Pancreas (tissue), 10 donors: ENCODE measurements at regions not wholly inside any gene's neighbourhood (a gene's known extent, or its start where the extent isn't known, plus 50 kb on each side); places are given as distances from the start of the nearest gene placed in this dataset.

ENCODE experiments used
- ATAC-seq, 4 donors: fragments of 200-7000 bp; cut with Tn5 transposase; one replicate each; pipeline versions ENCODE4 v1.8.0 to v1.9.1; 2020; ENCODE audit warnings: mild to moderate bottlenecking in 4 of 4, moderate library complexity in 4 of 4
- DNase-seq, 6 donors: peaks; one replicate each; pipeline ENCODE4 v3.0.0-alpha.2; 2020
- FAIRE-seq: peaks from 2 replicates; lab custom pipeline; 2012; peaks lifted over from hg19 to GRCh38; lab: Jason Lieb, UNC
- H3K27ac ChIP-seq, 4 donors: fragments of 200-600 bp; sonication (generic); 1 replicate in 3 of 4; 2 replicates in 1 of 4; pipeline versions ENCODE4 v1.5.0 to v1.8.0; 2020
- H3K27me3 ChIP-seq, 4 donors: fragments of 200-600 bp; one replicate each; pipeline ENCODE4 v1.8.0; 2021
- H3K36me3 ChIP-seq, 3 donors: fragments of 200-600 bp; sonication (generic) in 1 of 3; one replicate each; pipeline versions ENCODE4 v1.5.0 to v1.8.0; 2020 to 2021
- H3K4me1 ChIP-seq, 3 donors: fragments of 200-600 bp; one replicate each; pipeline ENCODE4 v1.8.0; 2021
- H3K4me3 ChIP-seq, 4 donors: fragments of 200-600 bp; sonication (generic) in 2 of 4; one replicate each; pipeline versions ENCODE4 v1.5.0 to v1.8.0; 2020 to 2021
- H3K9me3 ChIP-seq, 4 donors: fragments of 200-600 bp; one replicate each; pipeline ENCODE4 v1.8.0; 2021
- WGBS, 2 donors: extraction: QIAGEN DNeasy Blood & Tissue Kit; methylation state at CpG; one replicate each; pipeline ENCODE4 v1.1.7; 2013; 5-methylcytosine and 5-hydroxymethylcytosine counted together
- intact Hi-C, 3 donors: fragments of 100-400 bp; cut with DNase I; formaldehyde crosslinking; loops; one replicate each; pipeline versions ENCODE4 v1.11.1 to v1.14.2; 2022
- TF ChIP-seq, protein P1 (sequence below), 4 donors: fragments of 200-600 bp; sonication (generic) in 3 of 4; IDR thresholded peaks; one replicate each; pipeline versions ENCODE4 v1.5.0 to v1.8.0; 2021; ENCODE audit warnings: antibody characterized with exemption in 4 of 4
- donor health status: healthy with polysubstance abuse.
- donor health status: DM: no; HTN: no; CAD: no; lungs with moderate emphysema.
- donor health status: DM: no; HTN: no; CAD: no.
- donor health status: control.
- donor health status: control.
- donor health status: Bipolar disorder and iron deficiency.
- donor health status: DM: yes; HTN: yes; CAD: no.
- donor health status: DM: no; HTN: no; CAD: no.
- donor health status: DM: no; HTN: no; CAD: no.
- donor health status: DM: yes; HTN: yes; CAD: no.

DNA sequence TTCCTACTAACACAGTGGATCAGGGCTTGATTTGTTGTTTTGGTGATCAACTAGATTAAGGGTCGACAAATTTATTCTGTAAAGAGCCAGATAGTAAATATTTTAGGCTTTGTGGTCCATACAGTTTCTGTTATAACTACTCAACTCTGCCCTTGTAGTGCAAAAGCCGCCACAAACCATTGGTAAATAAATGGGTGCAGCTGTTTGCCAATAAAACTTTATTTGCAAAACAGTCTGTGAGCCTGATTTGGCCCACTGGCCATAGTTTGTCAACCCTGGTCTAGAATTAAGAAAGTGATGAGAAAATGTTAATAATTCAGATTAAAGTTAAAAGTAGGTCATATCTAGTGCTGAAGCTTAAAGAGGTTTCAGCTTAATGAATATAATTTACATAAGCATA lies 84.0 kb upstream of the TRIM2 start:
- ATAC-seq: no peak
- Histone ChIP-seq H3K27me3 (no peaks in the 10 kb centered on the region), H3K4me1 (peaks cover 0 to 4% (median 0%) of the 10 kb centered on the region in 3 donors), H3K4me3 (no peak overlapping the region), H3K36me3 (no peaks in the 10 kb centered on the region), H3K27ac (no peak overlapping the region), H3K9me3 (no peaks in the 10 kb centered on the region)
- TF ChIP-seq, protein P1, sequence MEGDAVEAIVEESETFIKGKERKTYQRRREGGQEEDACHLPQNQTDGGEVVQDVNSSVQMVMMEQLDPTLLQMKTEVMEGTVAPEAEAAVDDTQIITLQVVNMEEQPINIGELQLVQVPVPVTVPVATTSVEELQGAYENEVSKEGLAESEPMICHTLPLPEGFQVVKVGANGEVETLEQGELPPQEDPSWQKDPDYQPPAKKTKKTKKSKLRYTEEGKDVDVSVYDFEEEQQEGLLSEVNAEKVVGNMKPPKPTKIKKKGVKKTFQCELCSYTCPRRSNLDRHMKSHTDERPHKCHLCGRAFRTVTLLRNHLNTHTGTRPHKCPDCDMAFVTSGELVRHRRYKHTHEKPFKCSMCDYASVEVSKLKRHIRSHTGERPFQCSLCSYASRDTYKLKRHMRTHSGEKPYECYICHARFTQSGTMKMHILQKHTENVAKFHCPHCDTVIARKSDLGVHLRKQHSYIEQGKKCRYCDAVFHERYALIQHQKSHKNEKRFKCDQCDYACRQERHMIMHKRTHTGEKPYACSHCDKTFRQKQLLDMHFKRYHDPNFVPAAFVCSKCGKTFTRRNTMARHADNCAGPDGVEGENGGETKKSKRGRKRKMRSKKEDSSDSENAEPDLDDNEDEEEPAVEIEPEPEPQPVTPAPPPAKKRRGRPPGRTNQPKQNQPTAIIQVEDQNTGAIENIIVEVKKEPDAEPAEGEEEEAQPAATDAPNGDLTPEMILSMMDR (IDR thresholded peaks at IDR 0.05): no peak
- no peak for DNase-seq
- intact Hi-C loops: no loop called here
- WGBS, 2 donors: 85 to 98% methylated on average over 2 of the region's 2 CpGs
- FAIRE-seq: no peak

DNA sequence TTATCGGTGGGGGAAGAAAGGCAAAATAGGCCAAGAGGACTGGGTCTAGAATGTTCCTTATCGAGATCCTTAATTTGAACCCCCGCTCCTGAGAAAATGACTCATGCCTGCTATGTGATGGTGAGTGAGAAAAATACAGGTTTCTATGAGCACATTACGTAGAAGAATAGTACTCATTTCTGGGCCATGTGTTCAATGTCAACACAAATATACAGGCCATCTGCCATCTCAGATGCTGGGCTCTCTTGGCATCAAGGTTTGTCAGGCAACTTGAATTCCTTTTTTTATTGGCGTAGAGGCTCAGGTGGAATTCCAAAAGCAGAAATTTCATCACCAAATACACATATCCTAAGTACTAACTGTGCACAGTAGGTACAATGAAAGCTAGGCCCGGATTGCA lies 81.4 kb upstream of the TRIM2 start:
- TF ChIP-seq, protein P1 (IDR thresholded peaks at IDR 0.05): no peak
- Histone ChIP-seq H3K36me3 (no peaks in the 10 kb centered on the region), H3K27ac (no peak overlapping the region), H3K27me3 (no peaks in the 10 kb centered on the region), H3K4me3 (no peak overlapping the region), H3K9me3 (no peaks in the 10 kb centered on the region), H3K4me1 (no peaks in the 10 kb centered on the region)
- no peak for DNase-seq
- peak in 1 of 4 donors; percentile 36 for ATAC-seq
- intact Hi-C loops: no loop called here
- WGBS, 2 donors: 76 to 78% methylated on average over 6 of the region's 6 CpGs
- no peak for FAIRE-seq

DNA sequence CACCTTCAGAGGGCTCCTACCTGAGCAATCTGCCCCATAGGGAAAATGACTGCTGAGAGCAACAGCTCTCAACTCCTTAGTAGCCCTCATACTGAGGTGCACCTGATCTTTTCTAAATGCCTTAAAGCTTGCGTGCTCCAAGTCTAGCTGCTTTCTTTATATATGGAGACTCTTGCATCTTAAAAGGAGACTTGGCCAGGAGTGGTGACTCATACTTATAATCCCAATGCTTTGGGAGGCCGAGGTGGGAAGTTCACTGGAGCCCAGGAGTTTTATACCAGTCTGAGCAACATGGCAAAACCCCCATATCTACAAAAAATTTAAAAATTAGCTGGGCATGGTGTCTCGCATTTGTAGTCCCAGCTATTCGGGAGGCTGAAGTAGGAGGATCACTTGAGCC lies 78.1 kb upstream of the TRIM2 start:
- H3K36me3 ChIP-seq: no peaks in the 10 kb centered on the region
- DNase-seq (no peak), FAIRE-seq (no peak), ATAC-seq (no peak)
- TF ChIP-seq, protein P1 (IDR thresholded peaks at IDR 0.05): no peak
- H3K27ac ChIP-seq: no peak overlapping the region
- H3K9me3 ChIP-seq: no peaks in the 10 kb centered on the region
- 88 to 93% methylated on average over 4 of the region's 4 CpGs for WGBS, 2 donors
- intact Hi-C loops: no loop called here
- H3K27me3 ChIP-seq: no peaks in the 10 kb centered on the region
- no peak overlapping the region for H3K4me3 ChIP-seq
- no peaks in the 10 kb centered on the region for H3K4me1 ChIP-seq

DNA sequence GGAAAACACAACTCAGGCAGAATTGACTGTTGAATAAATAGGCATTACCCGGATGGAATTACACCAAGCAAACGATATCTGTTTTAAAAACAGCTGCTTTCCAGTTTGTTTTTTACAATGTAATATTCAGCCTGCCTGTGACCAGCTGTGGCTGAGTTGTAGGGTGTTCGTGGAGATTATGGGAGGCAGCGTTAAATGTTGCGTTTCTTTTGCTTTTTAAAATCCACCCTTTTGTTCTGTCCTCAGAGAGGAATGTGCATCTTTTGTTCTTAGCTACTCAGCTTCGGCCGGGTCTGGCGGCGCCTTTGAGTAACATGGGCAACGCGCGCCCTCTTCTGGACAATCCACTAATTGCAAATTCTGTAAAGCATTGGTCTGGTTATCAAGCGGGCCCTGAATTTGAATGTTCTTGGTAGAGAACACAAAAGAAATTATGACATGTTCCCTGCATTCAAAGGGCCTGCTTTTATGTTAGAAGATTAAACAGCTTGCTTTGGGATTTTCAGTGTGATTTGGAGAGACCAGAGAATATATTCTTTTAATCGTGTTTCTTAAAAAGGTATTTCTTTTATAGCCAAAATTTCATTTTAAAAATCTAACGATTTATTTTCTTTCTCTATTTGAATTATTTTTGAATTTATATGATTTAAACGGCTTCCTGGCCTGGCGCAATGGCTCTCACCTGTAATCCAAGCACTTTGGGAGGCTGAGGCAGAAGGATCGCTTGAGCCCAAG lies 76.3 kb upstream of the TRIM2 start:
- H3K36me3 ChIP-seq: no peaks in the 10 kb centered on the region
- peak; percentile 72 for FAIRE-seq
- intact Hi-C loops: no loop called here
- peak; percentile 92 to 99 (median 96) for ATAC-seq
- no peak overlapping the region for H3K4me3 ChIP-seq
- no peaks in the 10 kb centered on the region for H3K9me3 ChIP-seq
- TF ChIP-seq, protein P1 (IDR thresholded peaks at IDR 0.05): peak; percentile 52 to 81 (median 68)
- DNase-seq: peak; percentile 68 to 86 (median 79)
- H3K27me3 ChIP-seq: no peaks in the 10 kb centered on the region
- no peaks in the 10 kb centered on the region for H3K4me1 ChIP-seq
- no peak overlapping the region for H3K27ac ChIP-seq
- WGBS, 2 donors: 14% methylated on average over 18 of the region's 18 CpGs

DNA sequence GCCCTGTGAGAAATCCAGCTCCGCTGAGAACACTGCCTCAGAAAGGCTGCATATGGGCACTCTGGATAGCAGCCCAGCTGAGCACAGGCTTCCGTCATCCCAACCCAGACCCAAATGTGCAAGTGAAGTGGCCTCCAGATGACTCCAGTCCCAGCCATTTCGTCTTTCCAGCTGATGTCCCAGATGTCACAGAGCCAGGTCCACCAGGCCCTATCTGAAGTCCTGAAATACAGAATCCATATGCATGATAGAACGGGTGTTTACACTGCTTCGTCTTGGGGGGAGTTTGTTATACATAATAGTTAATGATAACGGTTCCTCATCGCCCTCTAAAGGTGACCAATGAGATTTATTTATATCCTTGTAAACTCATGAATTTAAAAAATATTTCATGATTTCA lies 72.6 kb upstream of the TRIM2 start:
- WGBS, 2 donors: 43 to 47% methylated on average over 7 of the region's 7 CpGs
- no peaks in the 10 kb centered on the region for H3K27me3 ChIP-seq
- H3K4me1 ChIP-seq: no peaks in the 10 kb centered on the region
- intact Hi-C loops: loop anchor here in 1 of 3 donors (10.0 kb wide), 1 partner anchor 513 kb away; no protein-coding TSS in a partner anchor
- FAIRE-seq (no peak), DNase-seq (no peak), ATAC-seq (no peak)
- H3K36me3 ChIP-seq: no peaks in the 10 kb centered on the region
- H3K9me3 ChIP-seq: no peaks in the 10 kb centered on the region
- TF ChIP-seq, protein P1 (IDR thresholded peaks at IDR 0.05): no peak
- H3K27ac ChIP-seq: no peak overlapping the region
- H3K4me3 ChIP-seq: no peak overlapping the region
